ENCODE measurements at regions not wholly inside any gene's neighbourhood (a gene's known extent, or its start where the extent isn't known, plus 50 kb on each side); places are given as distances from the start of the nearest gene placed in this dataset.

- DNase-seq (ENCODE audit: low read depth) = no peak
- H3K4me3 ChIP-seq (ENCODE audit: low read length) = no peak overlapping the region
- no peak for TF ChIP-seq CTCF (conservative IDR thresholded peaks at IDR 0.05; ENCODE audit: low read length)
Observed at GRCh38 chr2:42926434-42927333, 134.3 kb upstream of the HAAO start.

GRCh38 chr2:42925742-42926433 lies 133.5 kb upstream of the HAAO start:
- H3K4me3 ChIP-seq (ENCODE audit: low read length) = no peak overlapping the region
- TF ChIP-seq CTCF (conservative IDR thresholded peaks at IDR 0.05; ENCODE audit: low read length) = no peak
- DNase-seq (ENCODE audit: low read depth) = peak; percentile 66

GRCh38 chr2:42924418-42924886 lies 132.1 kb upstream of the HAAO start:
- H3K4me3 ChIP-seq (ENCODE audit: low read length) = peak overlapping the region; percentile 8
- no peak for TF ChIP-seq CTCF (conservative IDR thresholded peaks at IDR 0.05; ENCODE audit: low read length)
- DNase-seq (ENCODE audit: low read depth) = no peak

- TF ChIP-seq CTCF (conservative IDR thresholded peaks at IDR 0.05; ENCODE audit: low read length) = 0 out of 2 replicates have a peak, but pooled peaks have one; percentile 18
- H3K4me3 ChIP-seq (ENCODE audit: low read length) = no peak overlapping the region
- peak; percentile 60 for DNase-seq (ENCODE audit: low read depth)
Observed at GRCh38 chr2:42923580-42924417, 131.4 kb upstream of the HAAO start.

- DNase-seq (ENCODE audit: low read depth) = peak; percentile 100
- peak overlapping the region; percentile 34 for H3K4me3 ChIP-seq (ENCODE audit: low read length)
- no peak for TF ChIP-seq CTCF (conservative IDR thresholded peaks at IDR 0.05; ENCODE audit: low read length)
Observed at GRCh38 chr2:42922790-42923579, 130.6 kb upstream of the HAAO start.

GRCh38 chr2:42922293-42922692 lies 129.9 kb upstream of the HAAO start:
- no peak for TF ChIP-seq CTCF (conservative IDR thresholded peaks at IDR 0.05; ENCODE audit: low read length)
- H3K4me3 ChIP-seq (ENCODE audit: low read length) = peak overlapping the region; percentile 34
- no peak for DNase-seq (ENCODE audit: low read depth)
